OCI-M1 (cell line): ENCODE measurements at regions not wholly inside any gene's neighbourhood (a gene's known extent, or its start where the extent isn't known, plus 50 kb on each side); places are given as distances from the start of the nearest gene placed in this dataset.

Experiments used
- DNase-seq: peaks from one replicate; lab custom pipeline; 2025; lab: John Stamatoyannopoulos, UW

- DNase-seq: no peak
These were observed 589.8 kb downstream of the PRELID2 start for GRCh38 chr5:145245354-145245753.

DNA sequence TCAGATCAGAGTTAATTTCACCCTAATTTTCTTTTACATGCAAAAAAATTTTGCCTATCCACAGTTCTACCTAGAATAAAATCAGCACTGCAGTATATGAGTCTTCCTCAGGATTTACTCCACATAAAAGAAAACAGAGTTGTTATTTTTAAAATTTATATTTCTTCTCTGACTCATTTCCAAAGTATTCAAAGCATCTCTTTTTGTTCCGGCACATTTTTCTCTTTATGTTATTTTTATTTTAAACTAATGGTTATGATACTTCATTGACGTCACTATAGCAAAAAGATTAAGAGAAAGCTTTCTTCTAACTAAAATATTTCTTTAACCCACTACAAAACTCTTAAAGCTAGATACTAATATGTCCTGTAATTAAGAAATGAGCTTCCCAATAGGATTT is 590.4 kb downstream of the PRELID2 start:
- no peak for DNase-seq

- DNase-seq: no peak
These were observed 590.9 kb downstream of the PRELID2 start for GRCh38 chr5:145244251-145244650.

- no peak for DNase-seq
These were observed 592.1 kb downstream of the PRELID2 start for GRCh38 chr5:145243016-145243415.

GRCh38 chr5:145242551-145242950 is 592.6 kb downstream of the PRELID2 start:
- no peak for DNase-seq

GRCh38 chr5:145237843-145238242 is 597.3 kb downstream of the PRELID2 start:
- DNase-seq: peak; percentile 81

DNA sequence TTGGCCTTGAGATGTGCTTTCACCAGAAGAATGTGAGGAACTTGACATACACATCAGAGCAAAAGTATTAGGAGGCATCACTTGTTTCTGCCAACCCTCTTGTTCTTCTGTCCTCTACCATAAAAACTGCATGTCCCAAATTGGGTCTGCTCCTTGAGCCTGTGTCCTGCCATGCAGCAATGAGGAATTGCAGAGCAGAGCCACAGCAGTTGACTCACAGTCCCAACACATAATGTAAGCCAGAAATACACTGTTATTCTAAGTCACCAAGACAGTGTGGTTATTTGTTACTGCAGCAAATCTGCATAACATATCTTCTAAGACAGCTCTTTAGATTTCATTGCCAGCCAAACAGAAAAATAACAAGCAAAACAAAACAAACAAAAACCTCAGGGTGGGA is 598.2 kb downstream of the PRELID2 start:
- no peak for DNase-seq

GRCh38 chr5:145236127-145236526 is 599.0 kb downstream of the PRELID2 start:
- DNase-seq: no peak

- DNase-seq: no peak
These were observed 601.7 kb downstream of the PRELID2 start for GRCh38 chr5:145233461-145233860.

DNA sequence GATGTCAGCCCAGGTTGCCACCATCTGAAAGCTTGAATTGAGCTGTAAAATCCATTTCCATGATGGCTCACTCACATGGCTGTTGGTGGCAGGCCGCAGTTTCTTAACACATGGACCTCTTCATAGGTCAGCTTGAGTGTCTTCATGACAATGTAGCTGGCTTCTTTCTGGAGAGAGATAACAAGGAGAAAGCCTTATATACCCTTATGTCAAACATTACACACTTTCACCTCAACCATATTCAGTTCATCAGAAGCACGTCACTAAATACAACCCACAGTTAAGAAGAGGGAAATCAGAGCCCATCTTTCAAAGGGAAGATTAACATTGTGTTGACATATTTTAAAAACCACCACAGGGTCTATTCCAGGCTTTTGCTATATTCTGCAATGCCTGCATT is 604.4 kb downstream of the PRELID2 start:
- no peak for DNase-seq

GRCh38 chr5:145228564-145228963 is 606.6 kb downstream of the PRELID2 start:
- no peak for DNase-seq

DNA sequence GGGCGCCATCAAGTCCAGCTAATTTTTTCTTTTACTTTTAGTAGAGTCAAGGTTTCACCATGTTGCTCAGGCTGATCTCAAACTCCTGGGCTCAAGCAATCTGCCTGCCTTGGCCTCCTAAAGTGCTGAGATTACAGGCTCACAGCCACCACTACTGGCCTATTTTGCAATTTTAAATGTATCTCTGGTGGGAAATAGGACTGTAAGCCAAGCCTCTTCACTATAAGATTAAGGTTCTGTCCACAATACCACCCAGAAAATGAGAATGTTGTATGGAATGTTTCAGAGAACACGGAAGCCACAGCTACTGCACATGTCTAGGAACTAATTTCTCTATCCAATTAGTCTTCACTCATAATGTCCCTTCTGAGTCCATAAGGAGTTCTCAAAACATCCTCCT is 607.3 kb downstream of the PRELID2 start:
- DNase-seq: no peak

- no peak for DNase-seq
These were observed 608.4 kb downstream of the PRELID2 start for GRCh38 chr5:145226726-145227125.

GRCh38 chr5:145225529-145225928 is 609.6 kb downstream of the PRELID2 start:
- DNase-seq: no peak

DNA sequence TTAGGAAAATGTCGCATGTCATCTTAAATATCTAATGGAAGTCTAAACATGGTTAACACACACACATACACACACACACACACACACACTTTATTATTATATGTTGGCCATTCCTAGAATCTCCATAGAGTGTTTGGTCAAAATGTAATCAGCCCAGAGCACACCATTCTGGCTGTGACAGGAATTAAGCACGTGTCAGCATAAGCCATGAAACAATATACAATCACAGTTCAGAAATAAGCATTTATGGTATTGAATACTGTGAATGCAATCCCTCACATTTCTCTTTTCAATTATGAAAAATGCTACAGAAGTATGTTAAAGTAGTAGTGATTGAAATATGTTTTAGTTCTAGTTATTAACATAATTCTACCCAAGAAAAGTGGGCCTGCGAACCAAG is 611.6 kb downstream of the PRELID2 start:
- DNase-seq: no peak

GRCh38 chr5:145222622-145223021 is 612.5 kb downstream of the PRELID2 start:
- no peak for DNase-seq

GRCh38 chr5:145221416-145221815 is 613.7 kb downstream of the PRELID2 start:
- DNase-seq: no peak

GRCh38 chr5:145220481-145220880 is 614.7 kb downstream of the PRELID2 start:
- no peak for DNase-seq

GRCh38 chr5:145218982-145219381 is 616.2 kb downstream of the PRELID2 start:
- no peak for DNase-seq

- no peak for DNase-seq
These were observed 617.1 kb downstream of the PRELID2 start for GRCh38 chr5:145218019-145218418.

DNA sequence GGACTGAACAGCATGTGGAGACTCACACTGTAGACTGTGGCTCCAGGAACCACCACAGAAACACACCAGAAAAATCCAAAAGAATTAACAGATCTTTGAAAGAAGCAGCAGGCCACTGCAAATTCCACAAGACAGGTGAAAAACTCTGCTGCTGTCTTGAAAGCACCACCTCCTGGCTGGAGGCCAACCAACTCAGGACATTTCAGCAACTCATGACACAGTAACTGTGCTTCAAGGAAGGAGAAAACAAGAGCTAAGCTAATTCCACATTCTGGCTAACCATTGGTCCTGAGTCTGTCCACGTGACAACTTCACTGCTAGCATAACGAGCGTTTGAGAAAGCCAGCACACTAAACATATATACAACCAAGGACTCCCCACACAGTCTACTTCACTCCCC is 625.1 kb downstream of the PRELID2 start:
- no peak for DNase-seq

GRCh38 chr5:145205546-145205945 is 629.6 kb downstream of the PRELID2 start:
- DNase-seq: no peak

DNA sequence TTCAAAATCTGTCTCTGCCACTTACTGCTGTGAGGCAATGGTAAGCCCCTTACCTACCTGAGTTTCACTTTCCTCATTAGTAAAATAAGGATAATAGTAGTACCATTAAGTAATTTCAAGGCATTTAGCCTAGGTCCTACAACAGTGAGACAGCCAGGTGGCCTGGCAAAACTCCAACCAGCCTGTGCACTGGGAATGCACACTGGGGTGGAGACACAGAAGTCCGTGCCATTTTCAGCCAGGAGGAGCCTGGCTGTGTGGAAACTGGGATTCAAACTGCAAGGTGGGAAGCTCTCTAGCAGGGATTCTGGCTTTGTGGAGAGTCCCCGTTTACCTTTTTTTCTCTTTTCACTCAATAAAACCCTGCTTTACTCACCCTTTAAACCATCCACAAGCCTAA is 630.4 kb downstream of the PRELID2 start:
- DNase-seq: no peak

DNA sequence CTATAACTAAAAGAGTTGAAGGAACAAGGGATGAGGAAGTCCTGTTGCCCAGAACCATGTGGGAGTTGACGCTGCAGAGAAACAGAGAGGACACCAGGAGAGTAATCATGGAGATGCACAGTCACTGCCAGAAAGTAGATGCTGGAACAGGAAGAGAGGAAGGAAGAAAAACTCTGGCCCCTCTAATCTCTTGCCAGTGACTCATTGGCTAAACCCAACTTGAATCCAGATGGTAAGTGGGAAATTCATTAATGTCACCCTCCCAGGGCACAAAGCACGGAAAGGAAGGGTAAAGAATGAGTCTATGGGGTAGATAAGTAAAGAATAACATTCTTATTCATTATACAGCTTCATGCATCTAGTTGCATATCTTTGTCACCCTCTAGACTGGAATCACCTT is 631.9 kb downstream of the PRELID2 start:
- DNase-seq: peak; percentile 12
